GM21367 (cell line): ENCODE measurements at regions not wholly inside any gene's neighbourhood (a gene's known extent, or its start where the extent isn't known, plus 50 kb on each side); places are given as distances from the start of the nearest gene placed in this dataset.

Experiments used
- ATAC-seq: cut with Tn5 transposase; IDR thresholded peaks from one replicate; pipeline ENCODE4 v1.9.1; 2021; ENCODE audit not compliant: unreplicated experiment

DNA sequence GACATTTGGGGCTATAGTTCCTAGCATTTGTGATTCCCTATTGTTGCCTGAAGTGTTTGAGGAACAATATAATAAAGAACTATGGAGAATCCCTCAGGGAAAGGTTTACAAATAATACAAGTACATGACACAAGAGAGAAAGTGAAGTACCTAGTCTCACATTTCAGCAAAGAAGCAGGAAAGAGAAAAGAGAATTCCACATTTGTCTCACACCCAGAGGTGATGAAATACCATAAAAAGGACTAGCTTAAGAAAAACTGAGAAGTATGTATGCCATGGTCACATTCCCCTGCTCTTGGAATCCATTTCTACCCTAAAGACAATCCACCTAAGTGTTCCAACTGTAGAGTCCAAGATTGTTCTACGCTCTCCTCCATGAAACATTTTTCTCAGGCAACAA is 79.0 kb upstream of the TARS1 start:
- no peak for ATAC-seq

DNA sequence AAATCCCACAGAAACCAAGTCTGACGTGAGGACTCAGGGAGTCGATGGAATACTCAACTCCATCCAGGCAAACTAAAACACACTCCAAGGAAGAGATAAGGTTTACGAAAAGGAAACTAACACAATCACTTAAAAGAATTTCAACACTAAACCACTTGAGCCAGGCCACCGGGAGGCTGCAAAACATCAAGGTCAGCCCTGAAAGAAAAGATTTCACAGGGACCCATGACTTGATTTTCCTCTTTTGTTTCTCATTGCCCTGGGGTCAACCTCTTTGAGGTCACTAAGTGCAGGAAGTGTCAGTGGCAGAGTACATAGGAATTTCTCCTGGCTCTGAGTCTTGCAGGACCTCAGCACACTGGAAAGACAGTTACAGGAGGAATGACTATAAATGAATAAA is 77.8 kb upstream of the TARS1 start:
- ATAC-seq = no peak

DNA sequence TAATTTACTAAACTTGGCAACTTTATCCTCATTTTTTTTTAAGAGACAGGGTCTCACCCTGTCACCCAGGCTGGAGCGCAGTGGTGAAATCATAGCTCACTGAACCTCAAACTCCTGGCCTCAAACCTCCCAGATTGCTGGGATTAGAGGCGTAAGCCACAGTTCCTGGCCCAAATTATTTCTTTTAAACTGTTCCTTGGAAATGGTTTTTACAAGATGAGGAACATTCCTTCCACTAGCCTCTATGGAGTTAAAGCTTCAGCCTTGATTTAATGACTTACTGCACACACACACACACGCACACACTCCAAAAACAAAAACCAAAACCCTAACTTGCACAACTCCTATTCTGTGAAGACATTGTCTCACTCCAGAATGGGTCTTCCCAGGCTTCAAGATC is 77.2 kb upstream of the TARS1 start:
- ATAC-seq = no peak

DNA sequence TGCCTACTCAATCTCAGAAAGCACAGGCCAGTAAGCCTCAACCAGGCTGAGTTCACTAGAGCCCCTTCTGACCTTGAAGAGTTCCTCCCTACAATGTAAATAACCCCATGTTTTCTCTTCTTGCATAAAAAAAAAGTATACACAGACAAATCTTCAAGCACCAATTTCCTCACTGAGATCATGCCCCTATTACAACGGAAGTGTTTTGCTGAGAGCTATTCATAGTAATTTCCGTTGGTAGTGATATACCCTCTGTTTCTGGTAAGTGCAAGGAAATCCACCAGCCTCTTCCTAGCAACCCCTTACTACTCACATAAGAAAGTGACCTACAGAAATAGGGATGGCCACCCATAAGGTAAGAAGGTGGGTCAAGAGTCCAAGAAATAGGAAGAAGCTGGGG is 76.4 kb upstream of the TARS1 start:
- ATAC-seq = no peak

DNA sequence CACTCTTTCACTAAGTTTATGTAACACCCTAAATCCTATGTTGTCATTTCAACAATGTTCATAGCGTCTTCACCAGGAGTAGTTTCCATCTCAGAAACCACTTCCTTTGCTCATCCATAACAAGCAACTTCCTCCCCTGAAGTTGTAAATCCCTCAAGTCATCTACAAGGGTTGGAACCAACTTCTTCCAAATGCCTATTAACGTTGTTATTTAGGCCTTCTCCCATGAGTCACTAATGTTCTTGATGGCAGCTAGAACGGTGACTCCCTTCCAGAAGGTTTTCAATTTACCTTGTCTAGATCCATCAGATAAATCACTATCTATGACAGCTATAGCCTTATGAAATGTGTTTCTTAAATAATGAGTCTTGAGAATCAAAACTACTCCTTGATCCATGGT is 73.3 kb upstream of the TARS1 start:
- ATAC-seq = no peak

DNA sequence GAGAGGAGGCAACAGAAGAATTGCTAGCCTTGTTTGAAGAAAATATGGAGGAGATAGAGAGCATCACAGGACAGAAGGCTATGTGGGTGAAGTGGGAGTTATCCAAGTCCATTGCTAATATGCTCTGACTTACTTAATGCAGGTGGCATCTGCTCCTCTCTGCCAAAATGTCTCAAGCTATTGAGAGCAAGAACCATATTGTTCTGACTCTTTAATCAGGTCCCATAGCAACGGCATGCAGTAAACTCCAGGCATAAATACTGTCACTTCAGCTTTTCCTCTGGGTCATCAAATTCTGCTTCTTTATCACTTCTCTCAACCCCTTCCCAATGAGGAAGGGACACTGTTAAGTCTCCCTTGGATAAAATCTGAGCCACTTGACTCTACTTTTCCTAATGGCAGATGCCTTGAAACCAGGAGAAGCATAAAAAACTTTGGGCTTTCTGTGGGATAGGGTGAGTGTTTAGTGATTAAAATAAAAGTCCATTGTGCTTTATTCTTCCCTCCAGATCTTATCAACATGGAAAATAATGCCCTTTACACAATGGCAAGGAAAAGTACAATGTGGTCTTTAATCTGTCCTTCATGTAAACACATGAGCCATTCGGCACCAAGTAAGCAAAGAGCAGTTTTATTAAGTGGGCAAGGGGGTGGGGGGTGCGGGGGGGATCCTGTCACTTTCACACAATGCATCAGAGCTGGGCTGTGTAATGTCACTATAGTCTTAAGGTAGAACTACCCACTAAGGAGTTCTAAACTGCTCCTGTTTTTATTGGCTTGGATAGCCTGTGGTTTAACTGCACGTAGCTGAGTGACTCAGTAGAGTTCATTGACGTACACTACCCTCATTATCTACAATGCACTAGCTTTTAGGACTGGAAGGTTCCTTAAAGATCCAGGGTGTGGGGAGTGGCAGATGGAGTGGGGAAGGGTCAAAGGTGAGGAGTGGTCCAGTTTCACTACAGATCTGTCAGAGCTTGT is 71.0 kb upstream of the TARS1 start:
- ATAC-seq = no peak

DNA sequence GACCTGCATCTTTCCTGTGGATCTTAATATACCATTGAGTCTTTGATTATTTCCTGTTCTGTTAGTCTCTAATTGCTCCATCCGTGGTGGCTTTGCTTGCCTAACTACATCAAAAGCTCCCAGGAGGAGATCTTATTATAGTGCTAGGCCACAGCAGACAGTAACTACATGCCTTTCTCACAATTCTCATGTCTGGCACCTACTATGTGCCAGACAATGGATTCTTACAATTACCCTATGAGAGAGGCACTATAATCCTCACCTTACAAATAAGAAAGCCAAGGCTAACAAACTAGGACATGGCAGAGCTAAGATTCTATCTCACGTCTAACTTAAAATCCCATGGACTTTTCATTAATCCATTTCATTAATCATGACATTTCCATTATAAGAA is 70.3 kb upstream of the TARS1 start:
- no peak for ATAC-seq

DNA sequence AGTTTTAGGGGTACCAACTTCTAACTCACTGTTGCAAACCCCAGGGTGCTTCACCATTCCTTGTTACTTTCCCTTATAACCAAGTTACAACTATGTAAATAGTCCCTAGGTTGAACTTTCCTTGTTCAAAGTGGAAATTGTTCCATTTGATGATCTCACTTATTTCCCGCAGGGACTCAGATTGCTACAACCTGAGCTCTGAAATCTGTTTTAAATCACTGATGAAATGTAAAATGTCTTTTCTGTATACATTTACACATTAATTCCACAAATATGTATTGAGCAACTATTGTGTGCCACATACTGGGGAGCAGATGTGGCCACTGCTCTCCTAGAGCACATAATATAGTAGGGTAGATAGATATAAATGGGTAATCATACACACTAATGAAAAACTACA is 69.1 kb upstream of the TARS1 start:
- no peak for ATAC-seq

DNA sequence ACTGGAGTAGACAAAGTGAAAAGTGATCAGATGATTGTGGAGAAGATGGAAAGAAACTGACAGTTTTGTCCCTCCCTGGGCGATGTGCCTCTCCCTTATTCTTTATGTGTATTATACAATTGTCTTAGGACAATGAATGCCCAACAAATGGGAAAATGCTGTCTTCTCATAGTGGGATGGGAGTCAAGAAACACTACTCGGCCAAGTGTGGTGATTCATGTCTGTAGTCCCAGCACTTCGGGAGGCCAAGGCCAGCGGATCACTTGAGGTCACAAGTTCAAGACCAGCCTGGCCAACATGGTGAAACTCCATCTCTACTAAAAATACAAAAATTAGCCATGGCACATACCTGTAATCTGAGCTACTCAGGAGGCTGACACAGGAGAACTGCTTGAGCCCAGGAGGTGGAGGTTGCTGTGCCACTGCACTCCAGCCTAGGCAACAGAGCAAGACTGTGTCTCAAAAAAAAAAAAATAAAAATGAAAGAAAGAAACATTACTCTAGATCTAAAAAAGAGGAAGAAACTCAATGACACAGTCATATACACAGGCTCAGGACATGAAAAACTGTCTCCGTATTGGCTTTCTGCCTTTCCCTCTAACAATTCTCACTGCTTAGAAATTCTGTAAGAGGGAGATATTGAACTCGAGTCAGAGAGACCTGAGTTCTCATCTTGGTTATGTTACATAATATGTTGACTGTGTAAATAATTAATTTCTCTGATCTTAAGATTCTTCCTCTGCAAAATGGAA is 67.9 kb upstream of the TARS1 start:
- no peak for ATAC-seq

DNA sequence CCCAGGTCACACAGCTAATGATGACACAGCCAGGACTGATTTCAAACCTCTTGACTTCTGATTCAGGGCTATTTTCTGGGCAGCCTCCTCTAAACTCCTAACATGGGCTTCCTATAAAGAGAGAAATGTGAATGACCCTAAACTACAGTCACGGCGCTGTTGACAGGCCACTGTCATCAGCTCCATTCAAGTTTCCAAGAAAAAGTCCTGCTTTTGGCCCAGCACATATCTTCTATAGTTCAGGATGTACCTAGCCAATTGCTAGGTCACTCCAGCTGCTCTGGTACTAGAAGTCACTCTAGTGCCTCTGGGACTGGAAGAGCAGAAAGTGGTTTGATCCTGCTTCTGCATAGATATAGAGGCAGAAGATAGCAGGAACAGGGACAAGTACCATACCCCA is 64.9 kb upstream of the TARS1 start:
- no peak for ATAC-seq

DNA sequence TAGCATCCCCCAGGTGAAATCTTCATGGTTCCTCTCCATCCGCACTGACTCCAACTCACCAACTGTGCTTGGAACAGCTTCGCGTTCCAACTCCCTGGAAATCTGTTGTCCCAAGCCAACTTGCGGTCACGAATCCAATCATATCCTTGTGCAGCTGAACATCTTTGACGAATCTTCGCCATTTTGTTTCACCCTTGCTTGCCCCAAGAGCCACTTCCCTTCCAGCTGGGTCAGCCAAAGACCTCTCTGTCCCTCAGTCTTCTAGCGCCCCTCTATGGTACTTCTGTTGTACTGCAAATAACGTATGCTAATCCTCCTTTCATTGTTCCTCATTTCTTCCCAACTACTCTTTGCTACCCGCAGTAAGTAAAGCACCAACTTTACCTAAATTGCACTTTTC is 61.0 kb upstream of the TARS1 start:
- ATAC-seq = no peak

DNA sequence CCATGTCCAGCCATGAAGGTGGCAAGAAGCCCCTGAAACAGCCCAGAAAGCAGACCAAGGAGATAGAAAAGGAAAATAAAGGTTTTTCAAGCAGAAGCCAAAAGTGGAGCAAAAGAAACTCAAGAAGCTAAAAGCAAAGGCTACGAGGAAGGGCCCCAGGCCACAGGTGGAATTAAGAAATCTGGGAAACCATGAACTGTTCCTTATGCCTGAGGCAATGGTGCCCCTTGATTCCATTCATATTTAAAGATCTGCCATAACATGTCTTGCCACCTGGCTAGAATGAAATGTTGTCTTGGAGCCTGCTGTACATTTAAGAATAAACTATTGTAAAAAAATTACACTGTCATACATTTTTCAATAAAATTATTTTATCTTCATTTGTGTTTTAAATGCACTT is 59.5 kb upstream of the TARS1 start:
- no peak for ATAC-seq
